ENCODE measurements at regions not wholly inside any gene's neighbourhood (a gene's known extent, or its start where the extent isn't known, plus 50 kb on each side); places are given as distances from the start of the nearest gene placed in this dataset.

- TF ChIP-seq CUX1 (IDR thresholded peaks at IDR 0.05; ENCODE audit: insufficient replicate concordance, low read depth, low read length) (no peak), JUND (IDR thresholded peaks at IDR 0.05; ENCODE audit: low read depth, low read length) (no peak), SUZ12 (IDR thresholded peaks at IDR 0.05; ENCODE audit: unreplicated experiment) (no peak), ZNF687 (IDR thresholded peaks at IDR 0.05) (no peak), ATF3 (IDR thresholded peaks at IDR 0.05; ENCODE audit: borderline replicate concordance, extremely low read depth, low read depth, low read length) (no peak)
These were observed 83.1 kb upstream of the CPLX2 start (continued) for GRCh38 chr5:175788155-175788787.
